Activated naive CD8-positive, alpha-beta T cell treated with anti-CD3 and anti-CD28 coated beads, Interleukin-2, amount 10 ng/mL, durations not matched to agents 7 days and 5 days (primary cell): ENCODE measurements at regions not wholly inside any gene's neighbourhood (a gene's known extent, or its start where the extent isn't known, plus 50 kb on each side); places are given as distances from the start of the nearest gene placed in this dataset.

Source experiments
- ATAC-seq: fragments of 150-1000 bp; cut with Tn5 transposase; one replicate; pipeline ENCODE4 v1.10.0; 2021; ENCODE audit warnings: low read depth, moderate library complexity
- POLR2A ChIA-PET: fragments of 350-600 bp; sonication (Branson Sonifier 250); formaldehyde crosslinking; loops from one replicate; lab custom pipeline; 2021; ENCODE audit warnings: antibody characterized with exemption; lab: Charles Lee
- DNase-seq: peaks from one replicate; pipeline ENCODE4 v3.0.0; 2021
- H3K27ac Mint-ChIP-seq: one replicate; pipeline ENCODE4 v1.8.0; 2022; ENCODE audit warnings: mild to moderate bottlenecking, mixed read lengths
- H3K27me3 Mint-ChIP-seq: one replicate; pipeline ENCODE4 v1.8.0; 2022; ENCODE audit warnings: mild to moderate bottlenecking, moderate library complexity, mixed read lengths
- H3K36me3 Mint-ChIP-seq: one replicate; pipeline ENCODE4 v1.8.0; 2021; ENCODE audit warnings: mild to moderate bottlenecking, mixed read lengths
- H3K4me1 Mint-ChIP-seq: one replicate; pipeline ENCODE4 v1.8.0; 2021; ENCODE audit warnings: mixed read lengths
- H3K4me3 Mint-ChIP-seq: one replicate; pipeline ENCODE4 v1.8.0; 2022; ENCODE audit warnings: mild to moderate bottlenecking, moderate library complexity, mixed read lengths
- H3K9me3 Mint-ChIP-seq: one replicate; pipeline ENCODE4 v1.8.0; 2021; ENCODE audit warnings: mixed read lengths

GRCh38 chr16:26189536-26189935 lies 497.8 kb downstream of the HS3ST4 start:
- Mint-ChIP-seq H3K4me1 (no peaks in the 10 kb centered on the region), H3K27me3 (peaks cover 3% of the 10 kb centered on the region), H3K27ac (no peak overlapping the region), H3K4me3 (no peak overlapping the region), H3K9me3 (peaks cover 1% of the 10 kb centered on the region), H3K36me3 (no peaks in the 10 kb centered on the region)
- POLR2A ChIA-PET = no interaction called here
- ATAC-seq = no peak
- DNase-seq = no peak

GRCh38 chr16:26194526-26194925 lies 502.8 kb downstream of the HS3ST4 start:
- ATAC-seq = no peak
- H3K27me3 Mint-ChIP-seq = no peaks in the 10 kb centered on the region
- POLR2A ChIA-PET = no interaction called here
- H3K36me3 Mint-ChIP-seq = no peaks in the 10 kb centered on the region
- H3K4me3 Mint-ChIP-seq = no peak overlapping the region
- H3K9me3 Mint-ChIP-seq = no peaks in the 10 kb centered on the region
- no peak for DNase-seq
- H3K4me1 Mint-ChIP-seq = no peaks in the 10 kb centered on the region
- no peak overlapping the region for H3K27ac Mint-ChIP-seq

GRCh38 chr16:26195225-26195624 lies 503.5 kb downstream of the HS3ST4 start:
- POLR2A ChIA-PET = no interaction called here
- H3K4me1 Mint-ChIP-seq = no peaks in the 10 kb centered on the region
- no peak for ATAC-seq

GRCh38 chr16:26196310-26196709 lies 504.6 kb downstream of the HS3ST4 start:
- H3K4me3 Mint-ChIP-seq = no peak overlapping the region
- H3K4me1 Mint-ChIP-seq = no peaks in the 10 kb centered on the region
- DNase-seq = no peak
- POLR2A ChIA-PET = no interaction called here
- no peak for ATAC-seq
- H3K27me3 Mint-ChIP-seq = no peaks in the 10 kb centered on the region
- H3K9me3 Mint-ChIP-seq = no peaks in the 10 kb centered on the region
- H3K36me3 Mint-ChIP-seq = no peaks in the 10 kb centered on the region
- H3K27ac Mint-ChIP-seq = no peak overlapping the region

More at GRCh38 chr16:26195225-26195624, 503.5 kb downstream of the HS3ST4 start:
- H3K27me3 Mint-ChIP-seq = no peaks in the 10 kb centered on the region
- no peaks in the 10 kb centered on the region for H3K36me3 Mint-ChIP-seq
- no peaks in the 10 kb centered on the region for H3K9me3 Mint-ChIP-seq
- no peak overlapping the region for H3K4me3 Mint-ChIP-seq
- no peak overlapping the region for H3K27ac Mint-ChIP-seq
- DNase-seq = no peak

- Mint-ChIP-seq H3K36me3 (no peaks in the 10 kb centered on the region), H3K4me1 (no peaks in the 10 kb centered on the region), H3K27ac (no peak overlapping the region), H3K27me3 (peaks cover 2% of the 10 kb centered on the region), H3K9me3 (no peaks in the 10 kb centered on the region), H3K4me3 (no peak overlapping the region)
- ATAC-seq (no peak), DNase-seq (no peak)
- POLR2A ChIA-PET = no interaction called here
Observed at GRCh38 chr16:26196802-26197201, 505.0 kb downstream of the HS3ST4 start.

- no peaks in the 10 kb centered on the region for H3K9me3 Mint-ChIP-seq
- POLR2A ChIA-PET = interaction anchor here (0.6 kb wide), 1 partner anchor 25 kb away, joined by 3 read pairs; no protein-coding TSS in a partner anchor
- DNase-seq = no peak
- H3K4me3 Mint-ChIP-seq = no peak overlapping the region
- H3K27me3 Mint-ChIP-seq = peaks cover 2% of the 10 kb centered on the region
- H3K27ac Mint-ChIP-seq = no peak overlapping the region
- no peaks in the 10 kb centered on the region for H3K4me1 Mint-ChIP-seq
- ATAC-seq = no peak
- no peaks in the 10 kb centered on the region for H3K36me3 Mint-ChIP-seq
Observed at GRCh38 chr16:26197707-26198106, 505.9 kb downstream of the HS3ST4 start.

- no peak for DNase-seq
- ATAC-seq = no peak
- no peak overlapping the region for H3K27ac Mint-ChIP-seq
- no peak overlapping the region for H3K4me3 Mint-ChIP-seq
- no peaks in the 10 kb centered on the region for H3K4me1 Mint-ChIP-seq
- H3K27me3 Mint-ChIP-seq = peaks cover 2% of the 10 kb centered on the region
- no peaks in the 10 kb centered on the region for H3K36me3 Mint-ChIP-seq
- POLR2A ChIA-PET = no interaction called here
- no peaks in the 10 kb centered on the region for H3K9me3 Mint-ChIP-seq
Observed at GRCh38 chr16:26198221-26198620, 506.5 kb downstream of the HS3ST4 start.

- H3K27ac Mint-ChIP-seq = no peak overlapping the region
- H3K27me3 Mint-ChIP-seq = peaks cover 4% of the 10 kb centered on the region
- H3K9me3 Mint-ChIP-seq = no peaks in the 10 kb centered on the region
- no peaks in the 10 kb centered on the region for H3K4me1 Mint-ChIP-seq
- no peak overlapping the region for H3K4me3 Mint-ChIP-seq
- no peaks in the 10 kb centered on the region for H3K36me3 Mint-ChIP-seq
- ATAC-seq (no peak), DNase-seq (no peak)
- POLR2A ChIA-PET = no interaction called here
Observed at GRCh38 chr16:26204138-26204537, 512.4 kb downstream of the HS3ST4 start.

- peaks cover 3% of the 10 kb centered on the region for H3K27me3 Mint-ChIP-seq
- H3K27ac Mint-ChIP-seq = no peak overlapping the region
- peaks cover 3% of the 10 kb centered on the region for H3K9me3 Mint-ChIP-seq
- no peak overlapping the region for H3K4me3 Mint-ChIP-seq
- POLR2A ChIA-PET = no interaction called here
- H3K36me3 Mint-ChIP-seq = no peaks in the 10 kb centered on the region
- ATAC-seq (no peak), DNase-seq (no peak)
- H3K4me1 Mint-ChIP-seq = no peaks in the 10 kb centered on the region
Observed at GRCh38 chr16:26211542-26211941, 519.8 kb downstream of the HS3ST4 start.

GRCh38 chr16:26212599-26212998 lies 520.8 kb downstream of the HS3ST4 start:
- POLR2A ChIA-PET = no interaction called here
- peaks cover 3% of the 10 kb centered on the region for H3K9me3 Mint-ChIP-seq
- no peaks in the 10 kb centered on the region for H3K4me1 Mint-ChIP-seq
- H3K36me3 Mint-ChIP-seq = no peaks in the 10 kb centered on the region
- H3K27me3 Mint-ChIP-seq = peaks cover 3% of the 10 kb centered on the region
- DNase-seq (no peak), ATAC-seq (no peak)
- H3K4me3 Mint-ChIP-seq = no peak overlapping the region
- H3K27ac Mint-ChIP-seq = no peak overlapping the region

- H3K36me3 Mint-ChIP-seq = no peaks in the 10 kb centered on the region
- H3K4me3 Mint-ChIP-seq = no peak overlapping the region
- POLR2A ChIA-PET = no interaction called here
- no peak for DNase-seq
- peaks cover 3% of the 10 kb centered on the region for H3K9me3 Mint-ChIP-seq
- H3K27ac Mint-ChIP-seq = no peak overlapping the region
- no peaks in the 10 kb centered on the region for H3K4me1 Mint-ChIP-seq
- H3K27me3 Mint-ChIP-seq = peaks cover 3% of the 10 kb centered on the region
- ATAC-seq = no peak
Observed at GRCh38 chr16:26214581-26215174, 522.9 kb downstream of the HS3ST4 start.

- H3K4me1 Mint-ChIP-seq = no peaks in the 10 kb centered on the region
- no peak for ATAC-seq
- no peaks in the 10 kb centered on the region for H3K36me3 Mint-ChIP-seq
- no peak overlapping the region for H3K27ac Mint-ChIP-seq
- DNase-seq = no peak
- peaks cover 8% of the 10 kb centered on the region for H3K27me3 Mint-ChIP-seq
- H3K9me3 Mint-ChIP-seq = no peaks in the 10 kb centered on the region
- POLR2A ChIA-PET = no interaction called here
- H3K4me3 Mint-ChIP-seq = no peak overlapping the region
Observed at GRCh38 chr16:26220894-26221293, 529.1 kb downstream of the HS3ST4 start.

GRCh38 chr16:26231647-26232046 lies 539.9 kb downstream of the HS3ST4 start:
- POLR2A ChIA-PET = no interaction called here
- Mint-ChIP-seq H3K27me3 (peaks cover 2% of the 10 kb centered on the region), H3K9me3 (peaks cover 4% of the 10 kb centered on the region), H3K4me1 (peaks cover 4% of the 10 kb centered on the region), H3K36me3 (no peaks in the 10 kb centered on the region), H3K27ac (no peak overlapping the region), H3K4me3 (no peak overlapping the region)
- DNase-seq (no peak), ATAC-seq (no peak)

- Mint-ChIP-seq H3K36me3 (no peaks in the 10 kb centered on the region), H3K27me3 (peaks cover 6% of the 10 kb centered on the region), H3K4me1 (no peaks in the 10 kb centered on the region), H3K27ac (no peak overlapping the region), H3K9me3 (peaks cover 3% of the 10 kb centered on the region), H3K4me3 (no peak overlapping the region)
- POLR2A ChIA-PET = no interaction called here
- no peak for ATAC-seq
- DNase-seq = no peak
Observed at GRCh38 chr16:26240807-26241206, 549.0 kb downstream of the HS3ST4 start.

- Mint-ChIP-seq H3K27me3 (peaks cover 10% of the 10 kb centered on the region), H3K4me1 (no peaks in the 10 kb centered on the region), H3K36me3 (no peaks in the 10 kb centered on the region), H3K27ac (no peak overlapping the region), H3K4me3 (no peak overlapping the region), H3K9me3 (peaks cover 5% of the 10 kb centered on the region)
- no peak for DNase-seq
- ATAC-seq = no peak
- POLR2A ChIA-PET = no interaction called here
Observed at GRCh38 chr16:26247063-26247462, 555.3 kb downstream of the HS3ST4 start.
